HEK293 (cell line): ENCODE measurements at regions not wholly inside any gene's neighbourhood (a gene's known extent, or its start where the extent isn't known, plus 50 kb on each side); places are given as distances from the start of the nearest gene placed in this dataset.
A peak's percentile ranks its signal among the peaks of the same experiment; 100 is the strongest.

Experiments used
- CTCF ChIA-PET: fragments of 350-600 bp; formaldehyde crosslinking; extraction: SDS; loops from one replicate; lab custom pipeline; 2021; ENCODE audit warnings: antibody characterized with exemption; lab: Yijun Ruan, JAX
- POLR2A ChIA-PET: fragments of 300-600 bp; formaldehyde crosslinking; extraction: SDS; loops from one replicate; lab custom pipeline; 2020; ENCODE audit warnings: antibody characterized with exemption, inconsistent platforms; lab: Yijun Ruan, JAX
- H3K27ac ChIP-seq: fragments of 200-500 bp; sonication (Bioruptor generic); 2 replicates; pipeline ENCODE4 v1.5.1; 2014; ENCODE audit warnings: low read depth, low read length, control low read depth, inconsistent platforms; ENCODE audit errors: extremely low read depth
- H3K36me3 ChIP-seq, 2 experiments: fragments of 200-500 bp in 1 of 2; sonication (Bioruptor generic) in 1 of 2; 1 replicate in 1 of 2; 2 replicates in 1 of 2; pipeline ENCODE4 v1.5.1; 2014 to 2017; ENCODE audit warnings: inconsistent platforms in 2 of 2, low read length in 2 of 2; ENCODE audit not compliant: control insufficient read depth in 2 of 2, insufficient read depth in 1 of 2
- H3K4me1 ChIP-seq: fragments of 200-500 bp; sonication (Bioruptor generic); 2 replicates; pipeline ENCODE4 v1.5.1; 2014; ENCODE audit warnings: mild to moderate bottlenecking, low read length, inconsistent platforms; ENCODE audit not compliant: control insufficient read depth, insufficient read depth
- H3K4me3 ChIP-seq: 2 replicates; pipeline ENCODE4 v1.5.1; 2011; ENCODE audit warnings: low read depth, mild to moderate bottlenecking, control low read depth, low read length, moderate library complexity
- H3K9me3 ChIP-seq: fragments of 200-500 bp; sonication (Bioruptor generic); 2 replicates; pipeline ENCODE4 v1.5.1; 2014; ENCODE audit warnings: low read depth, low read length, inconsistent platforms; ENCODE audit not compliant: control insufficient read depth, insufficient read depth
- KLF16 ChIP-seq: fragments of 450-650 bp; formaldehyde crosslinking; IDR thresholded peaks from 2 replicates; pipeline ENCODE4 v1.5.1; 2017; ENCODE audit warnings: missing biosample characterization, missing genetic modification characterization
- SALL2 ChIP-seq: fragments of 450-650 bp; formaldehyde crosslinking; IDR thresholded peaks from 2 replicates; pipeline ENCODE4 v1.5.0; 2017; ENCODE audit warnings: missing biosample characterization, mild to moderate bottlenecking, missing genetic modification characterization, borderline replicate concordance
- SCRT2 ChIP-seq: fragments of 450-650 bp; formaldehyde crosslinking; IDR thresholded peaks from 2 replicates; pipeline ENCODE4 v1.5.1; 2016; ENCODE audit warnings: missing biosample characterization, missing genetic modification characterization
- SETDB1 ChIP-seq: IDR thresholded peaks from one replicate; pipeline ENCODE4 v1.6.1; 2017; ENCODE audit warnings: mild to moderate bottlenecking, low read length, moderate library complexity, mixed read lengths; ENCODE audit not compliant: insufficient read length
- WT1 ChIP-seq: fragments of 450-650 bp; formaldehyde crosslinking; IDR thresholded peaks from 2 replicates; pipeline ENCODE4 v1.5.1; 2016; ENCODE audit warnings: missing biosample characterization, missing genetic modification characterization
- ZBTB7A ChIP-seq: fragments of 450-650 bp; formaldehyde crosslinking; IDR thresholded peaks from 2 replicates; pipeline ENCODE4 v1.5.1; 2016; ENCODE audit warnings: low read depth, missing biosample characterization, missing genetic modification characterization
- ZFP3 ChIP-seq: fragments of 450-650 bp; formaldehyde crosslinking; IDR thresholded peaks from 2 replicates; pipeline ENCODE4 v1.5.1; 2016; ENCODE audit warnings: low read depth, missing biosample characterization, missing genetic modification characterization
- ZFP37 ChIP-seq: fragments of 450-650 bp; formaldehyde crosslinking; IDR thresholded peaks from 2 replicates; pipeline ENCODE4 v1.5.1; 2016; ENCODE audit warnings: missing biosample characterization, missing genetic modification characterization
- ZFP69B ChIP-seq: fragments of 450-650 bp; formaldehyde crosslinking; IDR thresholded peaks from 2 replicates; pipeline ENCODE4 v1.5.1; 2016; ENCODE audit warnings: missing biosample characterization, missing genetic modification characterization
- ZNF112 ChIP-seq: fragments of 450-650 bp; formaldehyde crosslinking; IDR thresholded peaks from 2 replicates; pipeline ENCODE4 v1.5.0; 2017; ENCODE audit warnings: missing biosample characterization, missing genetic modification characterization
- ZNF138 ChIP-seq: fragments of 450-650 bp; formaldehyde crosslinking; IDR thresholded peaks from 2 replicates; pipeline ENCODE4 v1.5.1; 2016; ENCODE audit warnings: missing biosample characterization, missing genetic modification characterization, borderline replicate concordance
- ZNF341 ChIP-seq: fragments of 450-650 bp; formaldehyde crosslinking; IDR thresholded peaks from 2 replicates; pipeline ENCODE4; 2016; ENCODE audit warnings: low read depth, missing biosample characterization, missing genetic modification characterization
- ZNF518A ChIP-seq: fragments of 450-650 bp; formaldehyde crosslinking; conservative IDR thresholded peaks from 2 replicates; pipeline ENCODE4 v1.5.1; 2016; ENCODE audit warnings: low read depth, missing biosample characterization, missing genetic modification characterization
- ZNF548 ChIP-seq: fragments of 450-650 bp; formaldehyde crosslinking; IDR thresholded peaks from 2 replicates; pipeline ENCODE4 v1.5.1; 2016; ENCODE audit warnings: missing biosample characterization, missing genetic modification characterization
- ZNF629 ChIP-seq: fragments of 450-650 bp; formaldehyde crosslinking; IDR thresholded peaks from 2 replicates; pipeline ENCODE4 v1.5.1; 2017; ENCODE audit warnings: missing biosample characterization, missing genetic modification characterization
- ZNF701 ChIP-seq: fragments of 450-650 bp; formaldehyde crosslinking; IDR thresholded peaks from 2 replicates; pipeline ENCODE4 v1.5.1; 2016; ENCODE audit warnings: missing biosample characterization, missing genetic modification characterization
- ZNF76 ChIP-seq: fragments of 450-650 bp; formaldehyde crosslinking; IDR thresholded peaks from 2 replicates; pipeline ENCODE4; 2016; ENCODE audit warnings: low read depth, missing biosample characterization, missing genetic modification characterization, borderline replicate concordance
- ZNF792 ChIP-seq: fragments of 450-650 bp; formaldehyde crosslinking; IDR thresholded peaks from 2 replicates; pipeline ENCODE4 v1.5.1; 2016; ENCODE audit warnings: missing biosample characterization, missing genetic modification characterization
- ZSCAN23 ChIP-seq: fragments of 450-650 bp; formaldehyde crosslinking; IDR thresholded peaks from 2 replicates; pipeline ENCODE4 v1.5.1; 2016; ENCODE audit warnings: missing biosample characterization, missing genetic modification characterization
- TF ChIP-seq, protein P1 (sequence below): fragments of 450-650 bp; formaldehyde crosslinking; IDR thresholded peaks from 2 replicates; pipeline ENCODE4 v1.5.1; 2016; ENCODE audit warnings: missing biosample characterization, missing genetic modification characterization

DNA sequence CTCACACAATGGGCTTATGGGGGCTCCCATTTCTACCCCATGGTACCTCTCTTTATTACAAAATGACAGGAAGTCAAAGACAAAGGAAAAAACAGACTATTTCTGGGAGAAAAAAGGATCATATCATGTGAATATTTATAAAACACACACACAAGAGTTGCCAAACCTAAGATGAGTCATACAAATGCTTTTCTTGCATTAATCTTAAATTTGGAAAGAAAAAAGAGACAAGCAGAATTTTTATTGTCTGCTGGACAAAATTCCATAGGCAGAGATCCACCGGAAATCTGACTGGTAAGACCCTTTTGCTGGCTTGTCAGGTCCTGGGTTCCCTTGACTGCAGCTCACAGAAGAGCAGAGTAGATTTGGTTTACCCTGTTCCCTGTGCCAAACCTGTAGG is 1732.3 kb upstream of the PIK3C3 start (continued):
- no peak for TF ChIP-seq ZNF518A (tag by site-specific recombination)
- no peak for TF ChIP-seq KLF16

- Histone ChIP-seq H3K27ac (no peak overlapping the region), H3K4me1 (no peaks in the 10 kb centered on the region), H3K4me3 (no peak overlapping the region), H3K9me3 (no peaks in the 10 kb centered on the region), H3K36me3 (no peaks in the 10 kb centered on the region)
- POLR2A ChIA-PET, result no interaction called here
- CTCF ChIA-PET, result no interaction called here
- TF ChIP-seq ZBTB7A (tag by site-specific recombination) (no peak), ZSCAN23 (tag by site-specific recombination) (no peak), ZNF112 (tag by site-specific recombination) (no peak), ZNF76 (tag by site-specific recombination) (no peak), ZNF792 (no peak), ZFP3 (tag by site-specific recombination) (no peak), WT1 (no peak), ZNF701 (tag by site-specific recombination) (no peak), ZNF138 (no peak), ZFP69B (tag by site-specific recombination) (no peak), SALL2 (tag by site-specific recombination) (no peak), ZNF341 (tag by site-specific recombination) (no peak), ZNF629 (tag by site-specific recombination) (no peak), ZFP37 (tag by site-specific recombination) (no peak), ZNF548 (tag by site-specific recombination) (no peak)
- TF ChIP-seq, protein P1, sequence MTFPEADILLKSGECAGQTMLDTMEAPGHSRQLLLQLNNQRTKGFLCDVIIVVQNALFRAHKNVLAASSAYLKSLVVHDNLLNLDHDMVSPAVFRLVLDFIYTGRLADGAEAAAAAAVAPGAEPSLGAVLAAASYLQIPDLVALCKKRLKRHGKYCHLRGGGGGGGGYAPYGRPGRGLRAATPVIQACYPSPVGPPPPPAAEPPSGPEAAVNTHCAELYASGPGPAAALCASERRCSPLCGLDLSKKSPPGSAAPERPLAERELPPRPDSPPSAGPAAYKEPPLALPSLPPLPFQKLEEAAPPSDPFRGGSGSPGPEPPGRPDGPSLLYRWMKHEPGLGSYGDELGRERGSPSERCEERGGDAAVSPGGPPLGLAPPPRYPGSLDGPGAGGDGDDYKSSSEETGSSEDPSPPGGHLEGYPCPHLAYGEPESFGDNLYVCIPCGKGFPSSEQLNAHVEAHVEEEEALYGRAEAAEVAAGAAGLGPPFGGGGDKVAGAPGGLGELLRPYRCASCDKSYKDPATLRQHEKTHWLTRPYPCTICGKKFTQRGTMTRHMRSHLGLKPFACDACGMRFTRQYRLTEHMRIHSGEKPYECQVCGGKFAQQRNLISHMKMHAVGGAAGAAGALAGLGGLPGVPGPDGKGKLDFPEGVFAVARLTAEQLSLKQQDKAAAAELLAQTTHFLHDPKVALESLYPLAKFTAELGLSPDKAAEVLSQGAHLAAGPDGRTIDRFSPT (tag by site-specific recombination), result no peak
These were observed 1738.2 kb upstream of the PIK3C3 start for GRCh38 chr18:40216856-40217255.

GRCh38 chr18:40215979-40216378 is 1739.1 kb upstream of the PIK3C3 start:
- ChIA-PET CTCF (no interaction called here), POLR2A (no interaction called here)

More at GRCh38 chr18:40215979-40216378, 1739.1 kb upstream of the PIK3C3 start:
- Histone ChIP-seq H3K27ac (no peak overlapping the region), H3K36me3 (no peaks in the 10 kb centered on the region), H3K4me3 (no peak overlapping the region), H3K4me1 (no peaks in the 10 kb centered on the region), H3K9me3 (no peaks in the 10 kb centered on the region)
- TF ChIP-seq SETDB1 (peak; percentile 59), ZNF138 (no peak), SCRT2 (tag by site-specific recombination) (no peak)
